Sigmoid colon (tissue), 6 donors: ENCODE measurements at regions not wholly inside any gene's neighbourhood (a gene's known extent, or its start where the extent isn't known, plus 50 kb on each side); places are given as distances from the start of the nearest gene placed in this dataset.

Source experiments
- DNase-seq: peaks from one replicate; pipeline ENCODE4 v3.0.0-alpha.2; 2019
- H3K27ac ChIP-seq, 4 donors: fragments of 200-600 bp; sonication (generic); one replicate each; pipeline ENCODE4 v1.5.1; 2016 to 2019; ENCODE audit warnings: mild to moderate bottlenecking in 1 of 4
- H3K27me3 ChIP-seq, 3 donors: fragments of 200-600 bp; sonication (generic); one replicate each; pipeline ENCODE4 v1.5.1; 2019; ENCODE audit warnings: mild to moderate bottlenecking in 1 of 3
- H3K36me3 ChIP-seq, 4 donors: fragments of 200-600 bp; sonication (generic); one replicate each; pipeline ENCODE4 v1.5.1; 2016 to 2019
- H3K4me1 ChIP-seq, 4 donors: fragments of 200-600 bp; sonication (generic); one replicate each; pipeline ENCODE4 v1.5.1; 2017 to 2019
- H3K4me3 ChIP-seq, 4 donors: fragments of 200-600 bp; sonication (generic); one replicate each; pipeline ENCODE4 v1.5.1; 2017 to 2019; ENCODE audit warnings: mild to moderate bottlenecking in 2 of 4, moderate library complexity in 1 of 4
- H3K9me3 ChIP-seq, 4 donors: fragments of 200-600 bp in 3 of 4; sonication (generic) in 3 of 4; one replicate each; pipeline versions ENCODE4 v1.5.1 to v1.6.1; 2013 to 2019
- EP300 ChIP-seq, 4 donors: sonication (generic); formaldehyde crosslinking; IDR thresholded peaks; one replicate each; pipeline ENCODE4 v1.6.1; 2017; ENCODE audit warnings: antibody characterized with exemption in 4 of 4
- POLR2A ChIP-seq, 2 donors: fragments of 450-650 bp; IDR thresholded peaks; one replicate each; pipeline ENCODE4 v1.6.1; 2016; ENCODE audit warnings: antibody characterized with exemption in 2 of 2, mild to moderate bottlenecking in 2 of 2, moderate library complexity in 2 of 2
- POLR2AphosphoS5 ChIP-seq, 4 donors: sonication (generic); formaldehyde crosslinking; IDR thresholded peaks; one replicate each; pipeline ENCODE4 v1.6.1; 2017; ENCODE audit warnings: antibody characterized with exemption in 4 of 4
- WGBS, 2 donors: extraction: QIAGEN DNeasy Blood & Tissue Kit; methylation state at CpG; one replicate each; pipeline ENCODE4 v1.1.7; 2013; 5-methylcytosine and 5-hydroxymethylcytosine counted together
- intact Hi-C: fragments of 100-400 bp; cut with DNase I; formaldehyde crosslinking; loops from one replicate; pipeline ENCODE4 v1.15.1; 2023
- TF ChIP-seq, protein P1 (sequence below), 4 experiments: fragments of 450-650 bp in 3 of 4; fragments of 200-600 bp in 1 of 4; IDR thresholded peaks; one replicate each; pipeline ENCODE4 v1.5.1; 2016 to 2019; ENCODE audit warnings: antibody characterized with exemption in 4 of 4, mild to moderate bottlenecking in 3 of 4, moderate library complexity in 2 of 4
- donor health status: healthy with polysubstance abuse.
- donor health status: healthy.

DNA sequence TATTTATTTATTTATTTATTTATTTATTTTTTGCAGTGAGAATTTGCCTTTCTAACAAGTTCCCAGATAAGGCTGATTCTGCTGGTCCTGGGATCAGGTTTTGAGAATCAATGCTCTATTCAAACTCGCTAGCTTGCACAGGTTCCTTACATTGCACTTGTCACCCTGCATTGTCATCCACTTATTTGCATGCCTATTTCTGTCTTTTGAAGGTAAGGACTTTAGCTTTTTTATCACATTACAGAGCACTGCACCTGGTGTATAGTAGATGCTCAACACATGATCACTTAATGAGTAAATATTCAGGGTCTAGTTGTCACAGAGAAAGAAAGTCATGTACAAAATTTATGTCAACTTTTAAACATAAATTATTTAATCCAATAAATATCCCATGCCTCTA lies 219.7 kb upstream of the BTG1 start:
- H3K4me1 ChIP-seq: peaks cover 0 to 5% (median 2%) of the 10 kb centered on the region in 4 donors
- H3K36me3 ChIP-seq: no peaks in the 10 kb centered on the region
- no peaks in the 10 kb centered on the region for H3K9me3 ChIP-seq
- no peak overlapping the region for H3K4me3 ChIP-seq
- TF ChIP-seq EP300 (IDR thresholded peaks at IDR 0.05) (no peak), POLR2A (IDR thresholded peaks at IDR 0.05) (no peak), POLR2AphosphoS5 (IDR thresholded peaks at IDR 0.05) (no peak)
- TF ChIP-seq, protein P1, sequence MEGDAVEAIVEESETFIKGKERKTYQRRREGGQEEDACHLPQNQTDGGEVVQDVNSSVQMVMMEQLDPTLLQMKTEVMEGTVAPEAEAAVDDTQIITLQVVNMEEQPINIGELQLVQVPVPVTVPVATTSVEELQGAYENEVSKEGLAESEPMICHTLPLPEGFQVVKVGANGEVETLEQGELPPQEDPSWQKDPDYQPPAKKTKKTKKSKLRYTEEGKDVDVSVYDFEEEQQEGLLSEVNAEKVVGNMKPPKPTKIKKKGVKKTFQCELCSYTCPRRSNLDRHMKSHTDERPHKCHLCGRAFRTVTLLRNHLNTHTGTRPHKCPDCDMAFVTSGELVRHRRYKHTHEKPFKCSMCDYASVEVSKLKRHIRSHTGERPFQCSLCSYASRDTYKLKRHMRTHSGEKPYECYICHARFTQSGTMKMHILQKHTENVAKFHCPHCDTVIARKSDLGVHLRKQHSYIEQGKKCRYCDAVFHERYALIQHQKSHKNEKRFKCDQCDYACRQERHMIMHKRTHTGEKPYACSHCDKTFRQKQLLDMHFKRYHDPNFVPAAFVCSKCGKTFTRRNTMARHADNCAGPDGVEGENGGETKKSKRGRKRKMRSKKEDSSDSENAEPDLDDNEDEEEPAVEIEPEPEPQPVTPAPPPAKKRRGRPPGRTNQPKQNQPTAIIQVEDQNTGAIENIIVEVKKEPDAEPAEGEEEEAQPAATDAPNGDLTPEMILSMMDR (IDR thresholded peaks at IDR 0.05): no peak
- WGBS, 2 donors: 83 to 95% methylated on average over 1 of the region's 1 CpG
- DNase-seq: no peak
- no peak overlapping the region for H3K27ac ChIP-seq
- intact Hi-C loops: no loop called here
- no peaks in the 10 kb centered on the region for H3K27me3 ChIP-seq

DNA sequence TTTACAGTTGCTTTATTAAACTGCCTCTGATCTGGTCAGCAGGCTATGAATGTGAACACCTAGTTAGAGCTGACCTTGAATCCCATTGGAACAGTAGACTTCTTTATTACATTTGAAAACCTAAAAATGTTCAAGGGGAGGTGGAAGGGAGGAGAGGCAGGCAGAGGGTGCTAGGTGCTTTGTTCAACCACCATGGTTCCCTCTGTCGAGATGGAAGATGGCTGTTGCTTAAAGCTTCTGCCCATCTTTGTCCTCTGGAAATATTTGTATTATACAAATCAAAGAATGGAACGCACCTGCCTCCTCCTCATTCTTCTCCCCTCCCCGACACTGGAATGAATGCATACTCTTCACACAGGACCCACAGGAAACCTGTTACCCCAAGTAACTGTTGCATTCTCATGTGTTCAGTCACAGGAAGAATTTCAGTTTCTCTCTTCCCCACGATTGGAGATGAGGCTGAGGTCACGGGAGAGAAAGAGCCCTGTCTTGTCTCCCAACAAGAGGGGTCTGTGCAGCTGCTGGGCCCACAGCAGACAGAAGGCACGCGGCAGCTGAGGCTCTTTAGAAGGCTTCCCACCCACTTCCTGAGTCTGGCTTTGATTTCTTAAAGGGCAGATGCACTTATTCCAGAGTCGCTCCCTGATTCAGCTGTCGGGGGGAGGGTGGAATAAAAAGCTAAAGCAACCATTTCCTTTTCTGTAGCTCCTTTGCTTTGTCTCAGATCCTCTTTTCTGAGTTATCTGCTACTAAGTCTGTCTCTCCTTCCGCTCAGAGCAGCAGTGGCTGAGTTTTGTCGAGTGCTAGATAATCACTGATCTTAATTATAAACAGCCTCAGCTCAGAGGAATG lies 217.9 kb upstream of the BTG1 start:
- H3K36me3 ChIP-seq: no peaks in the 10 kb centered on the region
- TF ChIP-seq, protein P1 (IDR thresholded peaks at IDR 0.05): no peak
- no peak for TF ChIP-seq POLR2A (IDR thresholded peaks at IDR 0.05)
- TF ChIP-seq POLR2AphosphoS5 (IDR thresholded peaks at IDR 0.05): no peak
- no peak for TF ChIP-seq EP300 (IDR thresholded peaks at IDR 0.05)
- peaks cover 0 to 5% (median 2%) of the 10 kb centered on the region in 4 donors for H3K4me1 ChIP-seq
- WGBS, 2 donors: 41 to 76% methylated on average over 11 of the region's 11 CpGs
- no peaks in the 10 kb centered on the region for H3K9me3 ChIP-seq
- intact Hi-C loops: no loop called here
- peak; percentile 77 for DNase-seq
- no peaks in the 10 kb centered on the region for H3K27me3 ChIP-seq
- H3K27ac ChIP-seq: peak overlapping the region; percentile 1 to 39 (median 26)
- H3K4me3 ChIP-seq: peak overlapping the region in 3 of 4 donors; percentile 7 to 14 (median 9)

GRCh38 chr12:92362785-92363184 lies 217.1 kb upstream of the BTG1 start:
- intact Hi-C loops: no loop called here
- Histone ChIP-seq H3K4me1 (peaks cover 0 to 5% (median 2%) of the 10 kb centered on the region in 4 donors), H3K27ac (peak overlapping the region in 2 of 4 donors; percentile 36 to 39), H3K4me3 (peak overlapping the region in 1 of 4 donors; percentile 14), H3K27me3 (no peaks in the 10 kb centered on the region), H3K36me3 (no peaks in the 10 kb centered on the region), H3K9me3 (no peaks in the 10 kb centered on the region)
- WGBS, 2 donors: 14 to 20% methylated on average over 3 of the region's 3 CpGs
- no peak for DNase-seq
- TF ChIP-seq POLR2AphosphoS5 (IDR thresholded peaks at IDR 0.05): no peak
- no peak for TF ChIP-seq EP300 (IDR thresholded peaks at IDR 0.05)
- TF ChIP-seq, protein P1 (IDR thresholded peaks at IDR 0.05): no peak
- no peak for TF ChIP-seq POLR2A (IDR thresholded peaks at IDR 0.05)

GRCh38 chr12:92362126-92362525 lies 216.5 kb upstream of the BTG1 start:
- Histone ChIP-seq H3K36me3 (no peaks in the 10 kb centered on the region), H3K9me3 (no peaks in the 10 kb centered on the region), H3K27ac (peak overlapping the region in 1 of 4 donors; percentile 5), H3K4me1 (peaks cover 0 to 5% (median 2%) of the 10 kb centered on the region in 4 donors), H3K4me3 (no peak overlapping the region), H3K27me3 (no peaks in the 10 kb centered on the region)
- WGBS, 2 donors: 19 to 52% methylated on average over 6 of the region's 6 CpGs
- intact Hi-C loops: no loop called here
- DNase-seq: no peak
- TF ChIP-seq POLR2A (IDR thresholded peaks at IDR 0.05) (no peak), EP300 (IDR thresholded peaks at IDR 0.05) (no peak), POLR2AphosphoS5 (IDR thresholded peaks at IDR 0.05) (no peak)
- TF ChIP-seq, protein P1 (IDR thresholded peaks at IDR 0.05): no peak
